ENCODE measurements at regions not wholly inside any gene's neighbourhood (a gene's known extent, or its start where the extent isn't known, plus 50 kb on each side); places are given as distances from the start of the nearest gene placed in this dataset.

DNA sequence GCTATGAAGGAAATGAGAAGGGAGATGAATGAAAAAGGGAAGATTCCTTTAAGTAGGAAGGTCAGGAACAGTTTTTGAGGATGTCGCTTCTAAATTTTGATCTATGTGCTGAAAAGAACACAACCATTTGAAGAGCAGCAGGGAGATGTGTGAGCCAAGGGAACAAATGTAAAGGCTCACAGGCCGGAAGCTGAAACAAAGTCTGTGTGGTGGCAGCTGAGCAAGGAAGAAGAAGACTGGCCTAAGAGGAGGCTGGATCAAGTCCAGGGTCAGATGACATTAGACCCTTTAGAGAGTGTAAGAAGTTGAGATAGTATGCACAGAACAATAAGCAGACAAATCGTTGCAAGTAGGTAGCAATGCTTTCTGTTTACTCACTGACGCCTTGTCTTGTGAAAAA lies 1631.4 kb upstream of the TENM4 start:
- Histone ChIP-seq H3K9me3 (no peaks in the 10 kb centered on the region), H3K4me3 (no peak overlapping the region), H3K4me1 (no peaks in the 10 kb centered on the region), H3K4me2 (no peak overlapping the region), H3K27ac (no peak overlapping the region)
- POLR2A ChIA-PET, result no interaction called here
- CTCF ChIA-PET, result no interaction called here
- TF ChIP-seq, protein P1, sequence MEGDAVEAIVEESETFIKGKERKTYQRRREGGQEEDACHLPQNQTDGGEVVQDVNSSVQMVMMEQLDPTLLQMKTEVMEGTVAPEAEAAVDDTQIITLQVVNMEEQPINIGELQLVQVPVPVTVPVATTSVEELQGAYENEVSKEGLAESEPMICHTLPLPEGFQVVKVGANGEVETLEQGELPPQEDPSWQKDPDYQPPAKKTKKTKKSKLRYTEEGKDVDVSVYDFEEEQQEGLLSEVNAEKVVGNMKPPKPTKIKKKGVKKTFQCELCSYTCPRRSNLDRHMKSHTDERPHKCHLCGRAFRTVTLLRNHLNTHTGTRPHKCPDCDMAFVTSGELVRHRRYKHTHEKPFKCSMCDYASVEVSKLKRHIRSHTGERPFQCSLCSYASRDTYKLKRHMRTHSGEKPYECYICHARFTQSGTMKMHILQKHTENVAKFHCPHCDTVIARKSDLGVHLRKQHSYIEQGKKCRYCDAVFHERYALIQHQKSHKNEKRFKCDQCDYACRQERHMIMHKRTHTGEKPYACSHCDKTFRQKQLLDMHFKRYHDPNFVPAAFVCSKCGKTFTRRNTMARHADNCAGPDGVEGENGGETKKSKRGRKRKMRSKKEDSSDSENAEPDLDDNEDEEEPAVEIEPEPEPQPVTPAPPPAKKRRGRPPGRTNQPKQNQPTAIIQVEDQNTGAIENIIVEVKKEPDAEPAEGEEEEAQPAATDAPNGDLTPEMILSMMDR (IDR thresholded peaks at IDR 0.05), result no peak
- TF ChIP-seq MYC (IDR thresholded peaks at IDR 0.05; ENCODE audit: borderline replicate concordance, low read length), result no peak
- TF ChIP-seq RFX5 (IDR thresholded peaks at IDR 0.05), result no peak
- TF ChIP-seq EHF (CRISPR knock-in tag; IDR thresholded peaks at IDR 0.05), result no peak
- no peak for TF ChIP-seq SREBF2 (IDR thresholded peaks at IDR 0.05)
- TF ChIP-seq, protein P2, sequence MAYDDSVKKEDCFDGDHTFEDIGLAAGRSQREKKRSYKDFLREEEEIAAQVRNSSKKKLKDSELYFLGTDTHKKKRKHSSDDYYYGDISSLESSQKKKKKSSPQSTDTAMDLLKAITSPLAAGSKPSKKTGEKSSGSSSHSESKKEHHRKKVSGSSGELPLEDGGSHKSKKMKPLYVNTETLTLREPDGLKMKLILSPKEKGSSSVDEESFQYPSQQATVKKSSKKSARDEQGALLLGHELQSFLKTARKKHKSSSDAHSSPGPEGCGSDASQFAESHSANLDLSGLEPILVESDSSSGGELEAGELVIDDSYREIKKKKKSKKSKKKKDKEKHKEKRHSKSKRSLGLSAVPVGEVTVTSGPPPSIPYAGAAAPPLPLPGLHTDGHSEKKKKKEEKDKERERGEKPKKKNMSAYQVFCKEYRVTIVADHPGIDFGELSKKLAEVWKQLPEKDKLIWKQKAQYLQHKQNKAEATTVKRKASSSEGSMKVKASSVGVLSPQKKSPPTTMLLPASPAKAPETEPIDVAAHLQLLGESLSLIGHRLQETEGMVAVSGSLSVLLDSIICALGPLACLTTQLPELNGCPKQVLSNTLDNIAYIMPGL (CRISPR knock-in tag; IDR thresholded peaks at IDR 0.05; ENCODE audit: borderline replicate concordance), result no peak
- no peak for TF ChIP-seq TP53 (CRISPR knock-in tag; IDR thresholded peaks at IDR 0.05)
- no peak for TF ChIP-seq ZSCAN20 (CRISPR knock-in tag; IDR thresholded peaks at IDR 0.05)
- TF ChIP-seq, protein P3, sequence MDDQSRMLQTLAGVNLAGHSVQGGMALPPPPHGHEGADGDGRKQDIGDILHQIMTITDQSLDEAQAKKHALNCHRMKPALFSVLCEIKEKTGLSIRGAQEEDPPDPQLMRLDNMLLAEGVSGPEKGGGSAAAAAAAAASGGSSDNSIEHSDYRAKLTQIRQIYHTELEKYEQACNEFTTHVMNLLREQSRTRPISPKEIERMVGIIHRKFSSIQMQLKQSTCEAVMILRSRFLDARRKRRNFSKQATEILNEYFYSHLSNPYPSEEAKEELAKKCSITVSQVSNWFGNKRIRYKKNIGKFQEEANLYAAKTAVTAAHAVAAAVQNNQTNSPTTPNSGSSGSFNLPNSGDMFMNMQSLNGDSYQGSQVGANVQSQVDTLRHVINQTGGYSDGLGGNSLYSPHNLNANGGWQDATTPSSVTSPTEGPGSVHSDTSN (IDR thresholded peaks at IDR 0.05), result no peak
- TF ChIP-seq CHD4 (IDR thresholded peaks at IDR 0.05; ENCODE audit: borderline replicate concordance), result no peak
- DNase-seq (ENCODE audit: low read depth in 1 of 2, low spot score in 1 of 2) (no peak), ATAC-seq (no peak), FAIRE-seq (no peak)
- 13% methylated on average over 4 of the region's 4 CpGs for WGBS (ENCODE audit: missing lambda C conversion rate)

DNA sequence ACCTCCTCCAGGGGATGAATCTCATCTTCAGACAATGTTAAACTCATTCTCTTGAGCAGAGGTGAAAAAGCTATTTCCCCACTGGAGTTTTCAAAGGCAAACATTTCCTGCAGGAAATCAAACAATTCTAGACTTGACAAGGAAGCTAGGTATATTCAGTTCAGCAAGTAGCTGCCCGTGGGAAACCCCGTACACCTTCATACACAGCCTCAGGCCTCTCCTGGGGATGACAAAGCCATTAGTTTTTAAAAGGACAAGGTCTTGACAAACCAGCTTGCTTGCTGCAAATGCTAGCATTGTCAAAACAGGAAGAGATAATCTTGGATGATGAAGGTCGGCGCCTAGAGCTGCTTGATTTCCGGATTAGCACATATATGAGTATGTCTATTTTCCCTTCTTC lies 1630.8 kb upstream of the TENM4 start:
- 14% methylated on average over 5 of the region's 5 CpGs for WGBS (ENCODE audit: missing lambda C conversion rate)
- ChIA-PET POLR2A (no interaction called here), CTCF (no interaction called here)
- H3K27ac ChIP-seq, result no peak overlapping the region
- no peak for DNase-seq (ENCODE audit: low read depth in 1 of 2, low spot score in 1 of 2)
- no peak overlapping the region for H3K4me3 ChIP-seq
- no peak for ATAC-seq
- no peaks in the 10 kb centered on the region for H3K9me3 ChIP-seq
- TF ChIP-seq EHF (CRISPR knock-in tag; IDR thresholded peaks at IDR 0.05) (no peak), PHF8 (IDR thresholded peaks at IDR 0.05; ENCODE audit: borderline replicate concordance, low read depth) (no peak)
- TF ChIP-seq, protein P4, sequence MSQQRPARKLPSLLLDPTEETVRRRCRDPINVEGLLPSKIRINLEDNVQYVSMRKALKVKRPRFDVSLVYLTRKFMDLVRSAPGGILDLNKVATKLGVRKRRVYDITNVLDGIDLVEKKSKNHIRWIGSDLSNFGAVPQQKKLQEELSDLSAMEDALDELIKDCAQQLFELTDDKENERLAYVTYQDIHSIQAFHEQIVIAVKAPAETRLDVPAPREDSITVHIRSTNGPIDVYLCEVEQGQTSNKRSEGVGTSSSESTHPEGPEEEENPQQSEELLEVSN (IDR thresholded peaks at IDR 0.05; ENCODE audit: borderline replicate concordance, low read depth), result no peak
- TF ChIP-seq, protein P5, sequence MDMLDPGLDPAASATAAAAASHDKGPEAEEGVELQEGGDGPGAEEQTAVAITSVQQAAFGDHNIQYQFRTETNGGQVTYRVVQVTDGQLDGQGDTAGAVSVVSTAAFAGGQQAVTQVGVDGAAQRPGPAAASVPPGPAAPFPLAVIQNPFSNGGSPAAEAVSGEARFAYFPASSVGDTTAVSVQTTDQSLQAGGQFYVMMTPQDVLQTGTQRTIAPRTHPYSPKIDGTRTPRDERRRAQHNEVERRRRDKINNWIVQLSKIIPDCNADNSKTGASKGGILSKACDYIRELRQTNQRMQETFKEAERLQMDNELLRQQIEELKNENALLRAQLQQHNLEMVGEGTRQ (IDR thresholded peaks at IDR 0.05), result no peak
- H3K4me2 ChIP-seq, result no peak overlapping the region
- no peak for FAIRE-seq
- no peaks in the 10 kb centered on the region for H3K4me1 ChIP-seq

DNA sequence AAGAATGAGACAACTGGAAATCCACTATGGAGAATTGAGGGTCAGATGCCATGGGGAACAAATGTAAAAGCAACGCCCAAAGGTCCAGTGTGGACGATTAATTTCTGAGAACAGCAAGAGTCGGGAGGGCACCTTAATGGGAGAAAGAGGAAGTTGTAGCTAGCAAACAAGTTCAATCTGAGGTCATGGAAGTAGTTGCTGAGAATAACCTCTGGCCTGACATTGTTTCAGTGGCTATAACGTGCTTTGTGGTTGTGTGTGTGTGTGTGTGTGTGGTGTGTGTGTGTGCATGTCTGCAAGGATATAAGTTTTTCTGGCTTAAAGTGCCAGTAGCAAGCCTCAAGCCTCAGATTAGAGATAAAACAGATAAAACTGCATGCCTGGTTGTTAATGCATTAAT lies 1630.1 kb upstream of the TENM4 start:
- no peak for FAIRE-seq

More for the DNA sequence above, 1630.1 kb upstream of the TENM4 start:
- ChIA-PET POLR2A (no interaction called here), CTCF (no interaction called here)
- WGBS (ENCODE audit: missing lambda C conversion rate), result 5% methylated on average over 4 of the region's 4 CpGs
- Histone ChIP-seq H3K4me2 (no peak overlapping the region), H3K9me3 (no peaks in the 10 kb centered on the region), H3K4me3 (no peak overlapping the region), H3K27ac (no peak overlapping the region), H3K4me1 (no peaks in the 10 kb centered on the region)
- ATAC-seq (no peak), DNase-seq (ENCODE audit: low read depth in 1 of 2, low spot score in 1 of 2) (no peak)
- TF ChIP-seq, protein P6, sequence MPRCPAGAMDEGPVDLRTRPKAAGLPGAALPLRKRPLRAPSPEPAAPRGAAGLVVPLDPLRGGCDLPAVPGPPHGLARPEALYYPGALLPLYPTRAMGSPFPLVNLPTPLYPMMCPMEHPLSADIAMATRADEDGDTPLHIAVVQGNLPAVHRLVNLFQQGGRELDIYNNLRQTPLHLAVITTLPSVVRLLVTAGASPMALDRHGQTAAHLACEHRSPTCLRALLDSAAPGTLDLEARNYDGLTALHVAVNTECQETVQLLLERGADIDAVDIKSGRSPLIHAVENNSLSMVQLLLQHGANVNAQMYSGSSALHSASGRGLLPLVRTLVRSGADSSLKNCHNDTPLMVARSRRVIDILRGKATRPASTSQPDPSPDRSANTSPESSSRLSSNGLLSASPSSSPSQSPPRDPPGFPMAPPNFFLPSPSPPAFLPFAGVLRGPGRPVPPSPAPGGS (IDR thresholded peaks at IDR 0.05), result no peak
